ENCODE measurements at regions not wholly inside any gene's neighbourhood (a gene's known extent, or its start where the extent isn't known, plus 50 kb on each side); places are given as distances from the start of the nearest gene placed in this dataset.

GRCh38 chr1:19009882-19010321 lies 53.4 kb upstream of the IFFO2 start (continued):
- TF ChIP-seq, protein P1, sequence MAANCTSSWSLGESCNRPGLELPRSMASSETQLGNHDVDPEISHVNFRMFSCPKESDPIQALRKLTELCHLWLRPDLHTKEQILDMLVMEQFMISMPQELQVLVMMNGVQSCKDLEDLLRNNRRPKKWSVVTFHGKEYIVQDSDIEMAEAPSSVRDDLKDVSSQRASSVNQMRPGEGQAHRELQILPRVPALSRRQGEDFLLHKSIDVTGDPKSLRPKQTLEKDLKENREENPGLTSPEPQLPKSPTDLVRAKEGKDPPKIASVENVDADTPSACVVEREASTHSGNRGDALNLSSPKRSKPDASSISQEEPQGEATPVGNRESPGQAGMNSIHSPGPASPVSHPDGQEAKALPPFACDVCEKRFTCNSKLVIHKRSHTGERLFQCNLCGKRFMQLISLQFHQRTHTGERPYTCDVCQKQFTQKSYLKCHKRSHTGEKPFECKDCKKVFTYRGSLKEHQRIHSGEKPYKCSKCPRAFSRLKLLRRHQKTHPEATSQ (CRISPR knock-in tag; IDR thresholded peaks at IDR 0.05; ENCODE audit: borderline replicate concordance), result no peak
- TF ChIP-seq IRF9 (CRISPR knock-in tag; IDR thresholded peaks at IDR 0.05; ENCODE audit: borderline replicate concordance), result no peak
- peak; percentile 53; the same call in 1 of the 2 replicates for TF ChIP-seq NR2F2 (IDR thresholded peaks at IDR 0.05; ENCODE audit: borderline replicate concordance, low read depth)
- no peak for TF ChIP-seq NR1H2 (CRISPR knock-in tag; IDR thresholded peaks at IDR 0.05; ENCODE audit: borderline replicate concordance, low read depth)
- peak; percentile 83 for TF ChIP-seq XRCC5 (optimal IDR thresholded peaks at IDR 0.05; ENCODE audit: low read length)
- TF ChIP-seq RARA (CRISPR knock-in tag; IDR thresholded peaks at IDR 0.05), result peak; percentile 67
- no peak for TF ChIP-seq TMF1 (CRISPR knock-in tag; IDR thresholded peaks at IDR 0.05; ENCODE audit: low read depth)
- no peak for TF ChIP-seq ZNF7 (CRISPR knock-in tag; IDR thresholded peaks at IDR 0.05)
- peak; percentile 36; the same call in 1 of the 2 replicates for TF ChIP-seq RXRB (CRISPR knock-in tag; IDR thresholded peaks at IDR 0.05; ENCODE audit: borderline replicate concordance)
- no peak for TF ChIP-seq HNRNPLL (IDR thresholded peaks at IDR 0.05; ENCODE audit: low read depth, low read length, poor library complexity, severe bottlenecking)
- TF ChIP-seq, protein P2, sequence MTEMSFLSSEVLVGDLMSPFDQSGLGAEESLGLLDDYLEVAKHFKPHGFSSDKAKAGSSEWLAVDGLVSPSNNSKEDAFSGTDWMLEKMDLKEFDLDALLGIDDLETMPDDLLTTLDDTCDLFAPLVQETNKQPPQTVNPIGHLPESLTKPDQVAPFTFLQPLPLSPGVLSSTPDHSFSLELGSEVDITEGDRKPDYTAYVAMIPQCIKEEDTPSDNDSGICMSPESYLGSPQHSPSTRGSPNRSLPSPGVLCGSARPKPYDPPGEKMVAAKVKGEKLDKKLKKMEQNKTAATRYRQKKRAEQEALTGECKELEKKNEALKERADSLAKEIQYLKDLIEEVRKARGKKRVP (CRISPR knock-in tag; IDR thresholded peaks at IDR 0.05), result no peak
- no peak for TF ChIP-seq NFE2 (CRISPR knock-in tag; IDR thresholded peaks at IDR 0.05)
- TF ChIP-seq, protein P3, sequence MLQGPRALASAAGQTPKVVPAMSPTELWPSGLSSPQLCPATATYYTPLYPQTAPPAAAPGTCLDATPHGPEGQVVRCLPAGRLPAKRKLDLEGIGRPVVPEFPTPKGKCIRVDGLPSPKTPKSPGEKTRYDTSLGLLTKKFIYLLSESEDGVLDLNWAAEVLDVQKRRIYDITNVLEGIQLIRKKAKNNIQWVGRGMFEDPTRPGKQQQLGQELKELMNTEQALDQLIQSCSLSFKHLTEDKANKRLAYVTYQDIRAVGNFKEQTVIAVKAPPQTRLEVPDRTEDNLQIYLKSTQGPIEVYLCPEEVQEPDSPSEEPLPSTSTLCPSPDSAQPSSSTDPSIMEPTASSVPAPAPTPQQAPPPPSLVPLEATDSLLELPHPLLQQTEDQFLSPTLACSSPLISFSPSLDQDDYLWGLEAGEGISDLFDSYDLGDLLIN (CRISPR knock-in tag; IDR thresholded peaks at IDR 0.05; ENCODE audit: borderline replicate concordance), result no peak
- TF ChIP-seq ZNF121 (CRISPR knock-in tag; IDR thresholded peaks at IDR 0.05), result 0 out of 2 replicates have a peak, but pooled peaks have one; percentile 14
- no peak for TF ChIP-seq ZBTB25 (CRISPR knock-in tag; IDR thresholded peaks at IDR 0.05)
- peak; percentile 74 for TF ChIP-seq CBFB (CRISPR knock-in tag; IDR thresholded peaks at IDR 0.05)
- peak; percentile 83 for TF ChIP-seq RXRA (CRISPR knock-in tag; IDR thresholded peaks at IDR 0.05)
- no peak for TF ChIP-seq CBX2 (IDR thresholded peaks at IDR 0.05; ENCODE audit: low read depth, low read length)
- TF ChIP-seq CBX2 (CRISPR knock-in tag; IDR thresholded peaks at IDR 0.05; ENCODE audit: low read depth), result no peak
- no peak for TF ChIP-seq ZNF878 (CRISPR knock-in tag; IDR thresholded peaks at IDR 0.05)
- no peak for TF ChIP-seq ZNF33B (CRISPR knock-in tag; IDR thresholded peaks at IDR 0.05)
- no peak for TF ChIP-seq ETV6 (CRISPR knock-in tag; conservative IDR thresholded peaks at IDR 0.05)
- no peak for TF ChIP-seq SALL2 (CRISPR knock-in tag; IDR thresholded peaks at IDR 0.05)
- TF ChIP-seq CREB1 (IDR thresholded peaks at IDR 0.05), result peak; percentile 57
- no peak for TF ChIP-seq CREB1 (CRISPR knock-in tag; IDR thresholded peaks at IDR 0.05)
- no peak for TF ChIP-seq TEF (CRISPR knock-in tag; IDR thresholded peaks at IDR 0.05)

All from HepG2 (cell line).